ENCODE measurements at regions not wholly inside any gene's neighbourhood (a gene's known extent, or its start where the extent isn't known, plus 50 kb on each side); places are given as distances from the start of the nearest gene placed in this dataset.

DNA sequence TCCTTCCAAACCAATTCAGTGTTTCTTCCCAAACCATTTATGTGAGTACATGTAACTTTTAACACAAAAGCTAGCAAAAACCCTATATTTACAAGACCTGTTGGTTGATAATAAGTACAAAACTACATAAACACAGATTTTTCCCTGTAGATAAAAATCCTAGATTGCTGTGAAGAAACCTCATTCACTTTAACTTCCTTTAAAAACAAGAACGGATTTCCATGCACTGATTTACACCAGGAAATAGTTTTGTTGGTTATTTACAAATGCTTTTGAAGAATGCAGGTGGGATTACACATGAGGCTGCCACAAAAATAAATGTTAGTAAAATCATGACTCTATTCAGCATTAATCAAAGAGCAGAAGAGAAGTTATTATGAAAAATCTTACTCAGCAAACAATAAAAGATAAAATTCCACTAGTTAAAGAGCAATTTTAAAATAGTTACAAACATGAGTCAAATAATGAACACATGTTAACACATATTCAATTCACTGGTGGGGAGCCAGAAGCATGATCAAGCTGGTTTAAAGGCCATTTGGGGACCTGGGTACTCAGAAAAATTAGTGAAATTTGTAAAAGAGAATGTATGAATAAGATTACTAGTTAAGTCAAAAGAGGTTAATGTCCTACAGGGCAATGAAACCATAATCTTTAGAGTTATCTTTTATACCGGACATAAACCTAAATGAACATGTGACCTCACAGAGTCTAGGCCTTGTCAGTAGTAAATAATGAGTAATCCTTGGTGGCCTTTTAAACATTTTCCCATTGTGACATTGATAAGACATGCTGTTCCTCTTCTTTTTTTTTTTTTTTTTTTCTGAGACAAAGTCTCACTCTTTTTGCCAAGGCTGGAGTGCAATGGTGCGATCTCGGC lies 79.9 kb downstream of the PHLDA1 start:
- Histone ChIP-seq H3K27ac (no peak overlapping the region), H3K27me3 (no peaks in the 10 kb centered on the region), H3K36me3 (no peaks in the 10 kb centered on the region), H3K9me3 (ENCODE audit: low read depth) (no peaks in the 10 kb centered on the region), H3K4me3 (no peak overlapping the region), H3K4me1 (ENCODE audit: low read depth) (peaks cover 11% of the 10 kb centered on the region)
- TF ChIP-seq, protein P1, sequence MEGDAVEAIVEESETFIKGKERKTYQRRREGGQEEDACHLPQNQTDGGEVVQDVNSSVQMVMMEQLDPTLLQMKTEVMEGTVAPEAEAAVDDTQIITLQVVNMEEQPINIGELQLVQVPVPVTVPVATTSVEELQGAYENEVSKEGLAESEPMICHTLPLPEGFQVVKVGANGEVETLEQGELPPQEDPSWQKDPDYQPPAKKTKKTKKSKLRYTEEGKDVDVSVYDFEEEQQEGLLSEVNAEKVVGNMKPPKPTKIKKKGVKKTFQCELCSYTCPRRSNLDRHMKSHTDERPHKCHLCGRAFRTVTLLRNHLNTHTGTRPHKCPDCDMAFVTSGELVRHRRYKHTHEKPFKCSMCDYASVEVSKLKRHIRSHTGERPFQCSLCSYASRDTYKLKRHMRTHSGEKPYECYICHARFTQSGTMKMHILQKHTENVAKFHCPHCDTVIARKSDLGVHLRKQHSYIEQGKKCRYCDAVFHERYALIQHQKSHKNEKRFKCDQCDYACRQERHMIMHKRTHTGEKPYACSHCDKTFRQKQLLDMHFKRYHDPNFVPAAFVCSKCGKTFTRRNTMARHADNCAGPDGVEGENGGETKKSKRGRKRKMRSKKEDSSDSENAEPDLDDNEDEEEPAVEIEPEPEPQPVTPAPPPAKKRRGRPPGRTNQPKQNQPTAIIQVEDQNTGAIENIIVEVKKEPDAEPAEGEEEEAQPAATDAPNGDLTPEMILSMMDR (IDR thresholded peaks at IDR 0.05; ENCODE audit: low read depth, low read length): no peak
- DNase-seq (ENCODE audit: low read depth in 1 of 2, low spot score in 1 of 2): no peak

DNA sequence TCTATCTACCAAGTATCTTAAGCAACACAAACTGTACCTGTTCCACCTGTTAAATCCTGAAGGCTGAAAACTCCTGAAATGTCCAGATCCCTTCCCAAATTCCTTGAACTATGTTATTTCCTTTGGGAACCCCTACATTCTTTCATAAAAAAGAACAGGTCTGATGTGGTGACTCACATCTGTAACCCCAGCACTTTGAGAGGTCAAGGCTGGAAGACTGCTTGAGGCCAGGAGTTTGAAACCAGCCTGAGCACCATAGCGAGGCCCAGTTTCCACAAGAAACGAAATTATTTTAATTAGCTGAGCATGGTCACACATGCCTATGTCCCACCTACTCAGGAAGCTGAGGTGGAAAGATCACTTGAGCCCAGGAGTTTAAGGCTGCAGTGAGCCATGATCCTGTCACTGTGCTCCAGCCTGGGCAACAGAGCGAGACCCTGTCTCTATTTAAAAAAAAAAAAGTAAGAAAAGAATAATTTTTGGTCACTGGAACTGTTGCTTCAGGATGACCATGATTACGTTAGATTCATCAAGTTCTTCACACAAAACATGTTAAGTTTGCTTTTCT lies 84.3 kb downstream of the PHLDA1 start:
- TF ChIP-seq, protein P1 (IDR thresholded peaks at IDR 0.05; ENCODE audit: low read depth, low read length): no peak
- Histone ChIP-seq H3K4me3 (no peak overlapping the region), H3K4me1 (ENCODE audit: low read depth) (no peaks in the 10 kb centered on the region), H3K9me3 (ENCODE audit: low read depth) (no peaks in the 10 kb centered on the region), H3K27me3 (no peaks in the 10 kb centered on the region), H3K36me3 (no peaks in the 10 kb centered on the region), H3K27ac (no peak overlapping the region)
- DNase-seq (ENCODE audit: low read depth in 1 of 2, low spot score in 1 of 2): no peak

DNA sequence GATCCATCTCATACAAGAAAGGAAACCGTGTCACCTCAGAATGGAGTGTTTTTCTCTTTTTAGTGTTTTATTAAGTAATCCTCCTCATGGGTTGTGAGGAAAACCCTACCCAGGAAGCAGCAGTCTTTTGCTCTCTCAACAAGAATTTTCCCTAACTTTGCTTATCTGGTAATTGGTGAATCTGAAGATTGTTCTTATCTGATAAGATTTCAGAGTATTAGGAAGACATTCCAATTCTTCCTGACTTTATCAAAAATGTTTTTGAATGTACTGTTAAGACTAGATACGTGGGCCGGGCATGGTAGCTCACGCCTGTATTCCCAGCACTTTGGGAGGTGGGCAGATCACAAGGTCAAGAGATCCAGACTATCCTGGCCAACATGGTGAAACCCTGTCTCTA lies 86.0 kb downstream of the PHLDA1 start:
- TF ChIP-seq, protein P1 (IDR thresholded peaks at IDR 0.05; ENCODE audit: low read depth, low read length): no peak
- no peaks in the 10 kb centered on the region for H3K9me3 ChIP-seq (ENCODE audit: low read depth)
- H3K4me1 ChIP-seq (ENCODE audit: low read depth): no peaks in the 10 kb centered on the region
- H3K27ac ChIP-seq: no peak overlapping the region
- no peaks in the 10 kb centered on the region for H3K27me3 ChIP-seq
- DNase-seq (ENCODE audit: low read depth in 1 of 2, low spot score in 1 of 2): no peak
- no peaks in the 10 kb centered on the region for H3K36me3 ChIP-seq
- H3K4me3 ChIP-seq: no peak overlapping the region

DNA sequence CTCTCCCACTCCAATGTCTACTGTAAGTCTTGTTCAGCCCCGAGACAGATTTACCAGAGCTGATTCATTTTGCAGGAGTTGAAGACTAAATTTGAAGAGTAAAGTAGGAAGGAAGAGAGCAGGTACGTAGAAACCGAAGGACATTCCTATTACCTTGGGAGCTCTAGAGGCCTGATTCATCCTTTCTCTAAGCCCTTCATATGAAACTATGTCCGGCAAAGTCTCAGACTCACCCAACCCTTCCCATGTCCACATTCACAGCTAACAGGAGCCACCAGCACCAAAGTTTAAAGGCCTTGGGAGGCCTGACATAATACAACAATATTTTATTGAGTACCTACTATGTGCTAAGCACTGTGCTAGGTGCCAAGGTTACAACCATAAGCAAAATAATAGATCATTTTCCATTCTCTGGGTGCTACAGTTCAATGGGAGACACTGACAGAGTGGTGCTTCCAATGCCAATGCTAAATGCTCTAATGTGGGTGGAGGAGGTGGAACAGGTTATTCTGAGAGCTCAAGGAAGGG lies 86.6 kb downstream of the PHLDA1 start:
- no peaks in the 10 kb centered on the region for H3K27me3 ChIP-seq
- no peaks in the 10 kb centered on the region for H3K4me1 ChIP-seq (ENCODE audit: low read depth)
- no peaks in the 10 kb centered on the region for H3K36me3 ChIP-seq
- DNase-seq (ENCODE audit: low read depth in 1 of 2, low spot score in 1 of 2): no peak
- TF ChIP-seq, protein P1 (IDR thresholded peaks at IDR 0.05; ENCODE audit: low read depth, low read length): no peak
- no peak overlapping the region for H3K27ac ChIP-seq
- H3K4me3 ChIP-seq: no peak overlapping the region
- no peaks in the 10 kb centered on the region for H3K9me3 ChIP-seq (ENCODE audit: low read depth)

DNA sequence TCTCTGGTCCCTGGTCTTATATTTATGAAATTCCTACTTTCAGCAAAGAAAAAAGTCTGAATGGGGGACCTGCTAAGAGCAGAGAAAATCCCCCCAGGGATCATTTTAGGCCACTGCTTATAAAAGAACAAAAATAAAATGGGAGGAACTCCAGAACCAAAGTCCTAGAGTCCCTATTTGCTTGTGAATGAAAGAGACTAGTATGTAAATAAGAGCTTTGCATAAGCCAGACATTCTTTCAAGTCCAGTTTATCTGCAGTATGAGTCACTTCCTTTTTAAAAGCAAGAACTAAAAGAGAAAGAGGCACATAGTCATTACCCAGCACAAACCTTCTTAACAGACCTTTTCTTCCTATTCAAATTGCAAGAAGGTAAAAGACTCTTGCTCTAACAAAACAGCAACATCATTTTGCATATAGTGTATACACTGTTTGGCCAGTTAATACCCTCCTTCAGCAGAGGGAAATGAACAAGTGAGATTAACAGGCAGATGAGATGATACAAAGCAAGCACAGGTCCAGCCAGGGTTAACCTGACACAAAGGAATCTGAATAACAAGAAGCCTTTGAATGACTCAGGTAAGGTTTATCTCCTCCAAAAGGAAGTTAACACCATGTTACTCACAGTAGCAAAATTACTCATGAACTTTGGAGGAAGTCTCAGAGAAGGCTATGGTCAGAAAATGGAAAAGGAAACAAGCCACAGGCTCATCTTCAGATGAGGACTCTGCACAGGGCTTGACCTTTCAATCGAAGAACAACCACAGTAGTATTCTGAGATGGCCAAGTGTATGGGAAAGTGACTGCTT lies 87.3 kb downstream of the PHLDA1 start:
- H3K4me3 ChIP-seq: no peak overlapping the region
- TF ChIP-seq, protein P1 (IDR thresholded peaks at IDR 0.05; ENCODE audit: low read depth, low read length): no peak
- peaks cover 3% of the 10 kb centered on the region for H3K4me1 ChIP-seq (ENCODE audit: low read depth)
- no peaks in the 10 kb centered on the region for H3K9me3 ChIP-seq (ENCODE audit: low read depth)
- no peak overlapping the region for H3K27ac ChIP-seq
- H3K36me3 ChIP-seq: no peaks in the 10 kb centered on the region
- no peaks in the 10 kb centered on the region for H3K27me3 ChIP-seq
- peak in 1 of 2 donors; percentile 89 for DNase-seq (ENCODE audit: low read depth in 1 of 2, low spot score in 1 of 2)
